WTC11 (cell line): ENCODE measurements at regions not wholly inside any gene's neighbourhood (a gene's known extent, or its start where the extent isn't known, plus 50 kb on each side); places are given as distances from the start of the nearest gene placed in this dataset.

Experiments
- ATAC-seq: fragments of 200-7000 bp; cut with Tn5 transposase; 2 replicates; pipeline ENCODE4 v1.10.0; 2021; ENCODE audit warnings: mild to moderate bottlenecking, moderate library complexity
- CTCF ChIA-PET: fragments of 300-600 bp; sonication (Branson Sonifier 250); formaldehyde crosslinking; loops from one replicate; lab custom pipeline; 2021; ENCODE audit warnings: antibody characterized with exemption; lab: Charles Lee
- POLR2A ChIA-PET: fragments of 350-600 bp; sonication (Branson Sonifier 250); formaldehyde crosslinking; loops from one replicate; lab custom pipeline; 2021; ENCODE audit warnings: antibody characterized with exemption; lab: Charles Lee
- DNase-seq: peaks from one replicate; pipeline ENCODE4 v3.0.0; 2021; ENCODE audit warnings: low spot score
- H3K27ac Mint-ChIP-seq: 2 replicates; pipeline ENCODE4 v1.8.0; 2021; ENCODE audit warnings: mixed read lengths
- H3K27me3 Mint-ChIP-seq: 2 replicates; pipeline ENCODE4 v1.8.0; 2021; ENCODE audit warnings: low read depth, mild to moderate bottlenecking, moderate library complexity, mixed read lengths
- H3K36me3 Mint-ChIP-seq: 2 replicates; pipeline ENCODE4 v1.8.0; 2021; ENCODE audit warnings: mixed read lengths
- H3K4me1 Mint-ChIP-seq: 2 replicates; pipeline ENCODE4 v1.8.0; 2022; ENCODE audit warnings: mixed read lengths
- H3K4me3 Mint-ChIP-seq: 2 replicates; pipeline ENCODE4 v1.8.0; 2021; ENCODE audit warnings: mild to moderate bottlenecking, moderate library complexity, mixed read lengths
- H3K9me3 Mint-ChIP-seq: 2 replicates; pipeline ENCODE4 v1.8.0; 2021; ENCODE audit warnings: mixed read lengths
- CREM ChIP-seq: sonication (generic); formaldehyde crosslinking; IDR thresholded peaks from 2 replicates; pipeline ENCODE4 v1.8.1; 2022; ENCODE audit warnings: mild to moderate bottlenecking, missing genetic modification reagents, moderate library complexity
- E2F1 ChIP-seq: sonication (generic); formaldehyde crosslinking; IDR thresholded peaks from 2 replicates; pipeline ENCODE4 v1.8.0; 2022; ENCODE audit warnings: mild to moderate bottlenecking, missing genetic modification reagents
- ETV6 ChIP-seq: sonication (generic); formaldehyde crosslinking; IDR thresholded peaks from 2 replicates; pipeline ENCODE4 v1.8.1; 2022; ENCODE audit warnings: mild to moderate bottlenecking, missing genetic modification reagents
- FOXJ3 ChIP-seq: sonication (generic); formaldehyde crosslinking; IDR thresholded peaks from 2 replicates; pipeline ENCODE4 v1.9.0; 2021; ENCODE audit warnings: missing genetic modification reagents, mild to moderate bottlenecking, borderline replicate concordance
- GTF2I ChIP-seq: fragments of 250-450 bp; sonication (Bioruptor Pico); conservative IDR thresholded peaks from 2 replicates; pipeline ENCODE4 v1.4.0; 2021; ENCODE audit warnings: mild to moderate bottlenecking
- HMGA2 ChIP-seq: fragments of 250-450 bp; sonication (Bioruptor Pico); IDR thresholded peaks from 2 replicates; pipeline ENCODE4 v1.4.0; 2021; ENCODE audit warnings: mild to moderate bottlenecking, moderate library complexity
- JUN ChIP-seq: sonication (generic); formaldehyde crosslinking; IDR thresholded peaks from 2 replicates; pipeline ENCODE4 v1.8.0; 2023; ENCODE audit warnings: mild to moderate bottlenecking, missing genetic modification reagents
- KAT7 ChIP-seq: sonication (generic); formaldehyde crosslinking; IDR thresholded peaks from 2 replicates; pipeline ENCODE4 v1.8.1; 2023; ENCODE audit warnings: missing genetic modification reagents, mild to moderate bottlenecking, borderline replicate concordance
- MXD4 ChIP-seq: fragments of 250-450 bp; sonication (Bioruptor Pico); IDR thresholded peaks from 2 replicates; pipeline ENCODE4 v1.8.0; 2021; ENCODE audit warnings: mild to moderate bottlenecking, moderate library complexity, borderline replicate concordance
- NFE2L1 ChIP-seq: sonication (generic); formaldehyde crosslinking; IDR thresholded peaks from 2 replicates; pipeline ENCODE4 v1.8.1; 2023; ENCODE audit warnings: missing genetic modification reagents
- PRRX2 ChIP-seq: fragments of 250-450 bp; sonication (Bioruptor Pico); IDR thresholded peaks from 2 replicates; pipeline ENCODE4 v1.8.0; 2021; ENCODE audit warnings: mild to moderate bottlenecking
- SOX15 ChIP-seq: fragments of 250-450 bp; sonication (Bioruptor Pico); IDR thresholded peaks from 2 replicates; pipeline ENCODE4 v1.9.0; 2021; ENCODE audit warnings: mild to moderate bottlenecking
- TCF7 ChIP-seq: sonication (generic); formaldehyde crosslinking; IDR thresholded peaks from 2 replicates; pipeline ENCODE4 v1.8.0; 2022; ENCODE audit warnings: mild to moderate bottlenecking, low read depth, missing genetic modification reagents, moderate library complexity
- TP53 ChIP-seq: sonication (generic); formaldehyde crosslinking; IDR thresholded peaks from 2 replicates; pipeline ENCODE4 v1.8.1; 2023; ENCODE audit warnings: mild to moderate bottlenecking, missing genetic modification reagents
- ZNF121 ChIP-seq: sonication (generic); formaldehyde crosslinking; IDR thresholded peaks from 2 replicates; pipeline ENCODE4 v1.8.0; 2023; ENCODE audit warnings: missing genetic modification reagents
- ZNF232 ChIP-seq: sonication (generic); formaldehyde crosslinking; IDR thresholded peaks from 2 replicates; pipeline ENCODE4 v1.8.0; 2022; ENCODE audit warnings: mild to moderate bottlenecking, missing genetic modification reagents
- ZNF671 ChIP-seq: fragments of 250-450 bp; sonication (Bioruptor Pico); IDR thresholded peaks from 2 replicates; pipeline ENCODE4 v1.8.0; 2021; ENCODE audit warnings: mild to moderate bottlenecking
- TF ChIP-seq, protein P1 (sequence below): sonication (generic); formaldehyde crosslinking; IDR thresholded peaks from 2 replicates; pipeline ENCODE4 v1.8.0; 2022; ENCODE audit warnings: missing genetic modification reagents
- TF ChIP-seq, protein P2 (sequence below): sonication (generic); formaldehyde crosslinking; IDR thresholded peaks from 2 replicates; pipeline ENCODE4 v1.8.1; 2022; ENCODE audit warnings: mild to moderate bottlenecking, moderate library complexity, missing genetic modification reagents
- TF ChIP-seq, protein P3 (sequence below): fragments of 200-600 bp; IDR thresholded peaks from 2 replicates; pipeline ENCODE4 v1.8.0; 2022; ENCODE audit warnings: antibody characterized with exemption
- TF ChIP-seq, protein P4 (sequence below): sonication (generic); formaldehyde crosslinking; IDR thresholded peaks from 2 replicates; pipeline ENCODE4 v1.8.0; 2023; ENCODE audit warnings: mild to moderate bottlenecking, missing genetic modification reagents

- DNase-seq, result no peak
- CTCF ChIA-PET, result no interaction called here
Measured at GRCh38 chr17:69654981-69655855, 240.7 kb downstream of the MAP2K6 start.

GRCh38 chr17:69655902-69656301 is 241.4 kb downstream of the MAP2K6 start:
- DNase-seq, result no peak
- Mint-ChIP-seq H3K9me3 (peaks cover 40% of the 10 kb centered on the region), H3K27ac (no peak overlapping the region)
- ATAC-seq, result no peak
- no peak for TF ChIP-seq GTF2I (CRISPR knock-in tag)
- no peak for TF ChIP-seq HMGA2 (CRISPR knock-in tag)
- no peak for TF ChIP-seq NFE2L1 (CRISPR knock-in tag)
- TF ChIP-seq, protein P1, sequence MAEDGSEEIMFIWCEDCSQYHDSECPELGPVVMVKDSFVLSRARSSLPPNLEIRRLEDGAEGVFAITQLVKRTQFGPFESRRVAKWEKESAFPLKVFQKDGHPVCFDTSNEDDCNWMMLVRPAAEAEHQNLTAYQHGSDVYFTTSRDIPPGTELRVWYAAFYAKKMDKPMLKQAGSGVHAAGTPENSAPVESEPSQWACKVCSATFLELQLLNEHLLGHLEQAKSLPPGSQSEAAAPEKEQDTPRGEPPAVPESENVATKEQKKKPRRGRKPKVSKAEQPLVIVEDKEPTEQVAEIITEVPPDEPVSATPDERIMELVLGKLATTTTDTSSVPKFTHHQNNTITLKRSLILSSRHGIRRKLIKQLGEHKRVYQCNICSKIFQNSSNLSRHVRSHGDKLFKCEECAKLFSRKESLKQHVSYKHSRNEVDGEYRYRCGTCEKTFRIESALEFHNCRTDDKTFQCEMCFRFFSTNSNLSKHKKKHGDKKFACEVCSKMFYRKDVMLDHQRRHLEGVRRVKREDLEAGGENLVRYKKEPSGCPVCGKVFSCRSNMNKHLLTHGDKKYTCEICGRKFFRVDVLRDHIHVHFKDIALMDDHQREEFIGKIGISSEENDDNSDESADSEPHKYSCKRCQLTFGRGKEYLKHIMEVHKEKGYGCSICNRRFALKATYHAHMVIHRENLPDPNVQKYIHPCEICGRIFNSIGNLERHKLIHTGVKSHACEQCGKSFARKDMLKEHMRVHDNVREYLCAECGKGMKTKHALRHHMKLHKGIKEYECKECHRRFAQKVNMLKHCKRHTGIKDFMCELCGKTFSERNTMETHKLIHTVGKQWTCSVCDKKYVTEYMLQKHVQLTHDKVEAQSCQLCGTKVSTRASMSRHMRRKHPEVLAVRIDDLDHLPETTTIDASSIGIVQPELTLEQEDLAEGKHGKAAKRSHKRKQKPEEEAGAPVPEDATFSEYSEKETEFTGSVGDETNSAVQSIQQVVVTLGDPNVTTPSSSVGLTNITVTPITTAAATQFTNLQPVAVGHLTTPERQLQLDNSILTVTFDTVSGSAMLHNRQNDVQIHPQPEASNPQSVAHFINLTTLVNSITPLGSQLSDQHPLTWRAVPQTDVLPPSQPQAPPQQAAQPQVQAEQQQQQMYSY (CRISPR knock-in tag), result no peak
- TF ChIP-seq TCF7, result no peak
- TF ChIP-seq ZNF121 (CRISPR knock-in tag), result no peak
- TF ChIP-seq SOX15 (CRISPR knock-in tag), result no peak
- TF ChIP-seq ZNF232 (CRISPR knock-in tag), result no peak
- TF ChIP-seq FOXJ3 (CRISPR knock-in tag), result no peak
- TF ChIP-seq PRRX2, result no peak
- TF ChIP-seq, protein P2, sequence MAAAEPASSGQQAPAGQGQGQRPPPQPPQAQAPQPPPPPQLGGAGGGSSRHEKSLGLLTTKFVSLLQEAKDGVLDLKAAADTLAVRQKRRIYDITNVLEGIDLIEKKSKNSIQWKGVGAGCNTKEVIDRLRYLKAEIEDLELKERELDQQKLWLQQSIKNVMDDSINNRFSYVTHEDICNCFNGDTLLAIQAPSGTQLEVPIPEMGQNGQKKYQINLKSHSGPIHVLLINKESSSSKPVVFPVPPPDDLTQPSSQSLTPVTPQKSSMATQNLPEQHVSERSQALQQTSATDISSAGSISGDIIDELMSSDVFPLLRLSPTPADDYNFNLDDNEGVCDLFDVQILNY, result no peak
- TF ChIP-seq KAT7 (CRISPR knock-in tag), result no peak
- TF ChIP-seq E2F1 (CRISPR knock-in tag), result no peak
- TF ChIP-seq TP53 (CRISPR knock-in tag), result no peak
- TF ChIP-seq ETV6, result no peak
- TF ChIP-seq, all 79 proteins: peak for 0
- POLR2A ChIA-PET, result no interaction called here
- no peaks in the 10 kb centered on the region; the same call in 1 of the 2 replicates for H3K27me3 Mint-ChIP-seq
- H3K36me3 Mint-ChIP-seq, result peaks cover 8% of the 10 kb centered on the region
- H3K4me1 Mint-ChIP-seq, result peaks cover 7% of the 10 kb centered on the region
- CTCF ChIA-PET, result no interaction called here
- H3K4me3 Mint-ChIP-seq, result no peak overlapping the region

More at GRCh38 chr17:69654981-69655855, 240.7 kb downstream of the MAP2K6 start:
- ATAC-seq, result no peak
- Mint-ChIP-seq H3K4me3 (no peak overlapping the region), H3K9me3 (peaks cover 40% of the 10 kb centered on the region), H3K27me3 (no peaks in the 10 kb centered on the region; the same call in 1 of the 2 replicates), H3K27ac (no peak overlapping the region), H3K4me1 (peaks cover 7% of the 10 kb centered on the region), H3K36me3 (peaks cover 8% of the 10 kb centered on the region)
- no peak for TF ChIP-seq ZNF232 (CRISPR knock-in tag)
- TF ChIP-seq MXD4 (CRISPR knock-in tag), result no peak
- no peak for TF ChIP-seq SOX15 (CRISPR knock-in tag)
- TF ChIP-seq, protein P3, sequence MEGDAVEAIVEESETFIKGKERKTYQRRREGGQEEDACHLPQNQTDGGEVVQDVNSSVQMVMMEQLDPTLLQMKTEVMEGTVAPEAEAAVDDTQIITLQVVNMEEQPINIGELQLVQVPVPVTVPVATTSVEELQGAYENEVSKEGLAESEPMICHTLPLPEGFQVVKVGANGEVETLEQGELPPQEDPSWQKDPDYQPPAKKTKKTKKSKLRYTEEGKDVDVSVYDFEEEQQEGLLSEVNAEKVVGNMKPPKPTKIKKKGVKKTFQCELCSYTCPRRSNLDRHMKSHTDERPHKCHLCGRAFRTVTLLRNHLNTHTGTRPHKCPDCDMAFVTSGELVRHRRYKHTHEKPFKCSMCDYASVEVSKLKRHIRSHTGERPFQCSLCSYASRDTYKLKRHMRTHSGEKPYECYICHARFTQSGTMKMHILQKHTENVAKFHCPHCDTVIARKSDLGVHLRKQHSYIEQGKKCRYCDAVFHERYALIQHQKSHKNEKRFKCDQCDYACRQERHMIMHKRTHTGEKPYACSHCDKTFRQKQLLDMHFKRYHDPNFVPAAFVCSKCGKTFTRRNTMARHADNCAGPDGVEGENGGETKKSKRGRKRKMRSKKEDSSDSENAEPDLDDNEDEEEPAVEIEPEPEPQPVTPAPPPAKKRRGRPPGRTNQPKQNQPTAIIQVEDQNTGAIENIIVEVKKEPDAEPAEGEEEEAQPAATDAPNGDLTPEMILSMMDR, result no peak
- TF ChIP-seq CREM (CRISPR knock-in tag), result no peak
- TF ChIP-seq E2F1 (CRISPR knock-in tag), result no peak
- TF ChIP-seq, protein P4, sequence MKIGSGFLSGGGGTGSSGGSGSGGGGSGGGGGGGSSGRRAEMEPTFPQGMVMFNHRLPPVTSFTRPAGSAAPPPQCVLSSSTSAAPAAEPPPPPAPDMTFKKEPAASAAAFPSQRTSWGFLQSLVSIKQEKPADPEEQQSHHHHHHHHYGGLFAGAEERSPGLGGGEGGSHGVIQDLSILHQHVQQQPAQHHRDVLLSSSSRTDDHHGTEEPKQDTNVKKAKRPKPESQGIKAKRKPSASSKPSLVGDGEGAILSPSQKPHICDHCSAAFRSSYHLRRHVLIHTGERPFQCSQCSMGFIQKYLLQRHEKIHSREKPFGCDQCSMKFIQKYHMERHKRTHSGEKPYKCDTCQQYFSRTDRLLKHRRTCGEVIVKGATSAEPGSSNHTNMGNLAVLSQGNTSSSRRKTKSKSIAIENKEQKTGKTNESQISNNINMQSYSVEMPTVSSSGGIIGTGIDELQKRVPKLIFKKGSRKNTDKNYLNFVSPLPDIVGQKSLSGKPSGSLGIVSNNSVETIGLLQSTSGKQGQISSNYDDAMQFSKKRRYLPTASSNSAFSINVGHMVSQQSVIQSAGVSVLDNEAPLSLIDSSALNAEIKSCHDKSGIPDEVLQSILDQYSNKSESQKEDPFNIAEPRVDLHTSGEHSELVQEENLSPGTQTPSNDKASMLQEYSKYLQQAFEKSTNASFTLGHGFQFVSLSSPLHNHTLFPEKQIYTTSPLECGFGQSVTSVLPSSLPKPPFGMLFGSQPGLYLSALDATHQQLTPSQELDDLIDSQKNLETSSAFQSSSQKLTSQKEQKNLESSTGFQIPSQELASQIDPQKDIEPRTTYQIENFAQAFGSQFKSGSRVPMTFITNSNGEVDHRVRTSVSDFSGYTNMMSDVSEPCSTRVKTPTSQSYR, result no peak
- no peak for TF ChIP-seq JUN (CRISPR knock-in tag)
- no peak for TF ChIP-seq ZNF671 (CRISPR knock-in tag)
- POLR2A ChIA-PET, result no interaction called here
